ENCODE measurements at regions not wholly inside any gene's neighbourhood (a gene's known extent, or its start where the extent isn't known, plus 50 kb on each side); places are given as distances from the start of the nearest gene placed in this dataset.
"Not testable (repeated sequence)": the region's sequence is repeated elsewhere in the genome, so short reads cannot be mapped to it uniquely, and the experiment has no call there.

- no peak for DNase-seq
- TF ChIP-seq GATA1 (IDR thresholded peaks at IDR 0.05; ENCODE audit: low read depth, low read length) (no peak), POLR2A (IDR thresholded peaks at IDR 0.05; ENCODE audit: low read length) (no peak)
These were observed 76.8 kb upstream of the TSPY4 start for GRCh38 chrY:9260426-9260825.

GRCh38 chrY:9265551-9265950, 71.7 kb upstream of the TSPY4 start:
- no peak for DNase-seq
- no peak for TF ChIP-seq POLR2A (IDR thresholded peaks at IDR 0.05; ENCODE audit: low read length)
- TF ChIP-seq GATA1 (IDR thresholded peaks at IDR 0.05; ENCODE audit: low read depth, low read length) = no peak

- DNase-seq = not testable (repeated sequence)
These were observed 66.9 kb upstream of the TSPY4 start for GRCh38 chrY:9270351-9270750.

- not testable (repeated sequence) for DNase-seq
These were observed 64.4 kb upstream of the TSPY4 start for GRCh38 chrY:9272847-9273246.

- not testable (repeated sequence) for DNase-seq
These were observed 58.4 kb upstream of the TSPY4 start for GRCh38 chrY:9278842-9279241.
